Kasumi-1 (cell line): ENCODE measurements at regions not wholly inside any gene's neighbourhood (a gene's known extent, or its start where the extent isn't known, plus 50 kb on each side); places are given as distances from the start of the nearest gene placed in this dataset.
"Not testable (repeated sequence)": the region's sequence is repeated elsewhere in the genome, so short reads cannot be mapped to it uniquely, and the experiment has no call there.

ENCODE experiments used
- DNase-seq, 2 experiments: peaks; one replicate each; lab custom pipeline; 2025; lab: John Stamatoyannopoulos, UW

DNA sequence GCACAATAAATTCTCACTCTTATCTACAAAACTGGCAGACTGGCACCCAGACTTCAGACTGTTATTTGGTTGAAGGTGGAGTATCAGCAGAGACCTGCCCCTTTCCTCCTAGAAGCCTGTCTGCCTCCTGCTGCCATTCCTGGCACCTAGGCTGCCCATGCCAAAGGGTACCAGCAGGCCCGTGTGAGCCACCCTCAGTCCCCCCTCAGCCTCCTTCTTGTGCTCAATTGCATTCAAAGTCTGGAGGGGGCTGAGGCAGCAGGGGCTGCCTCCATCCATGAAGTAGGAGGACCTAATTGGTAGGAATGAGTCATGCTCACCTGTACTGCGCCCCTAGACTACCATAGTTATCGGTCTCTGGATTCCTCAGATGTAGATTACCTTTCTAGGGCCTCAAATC is 440.9 kb upstream of the GRM3 start:
- no peak for DNase-seq

DNA sequence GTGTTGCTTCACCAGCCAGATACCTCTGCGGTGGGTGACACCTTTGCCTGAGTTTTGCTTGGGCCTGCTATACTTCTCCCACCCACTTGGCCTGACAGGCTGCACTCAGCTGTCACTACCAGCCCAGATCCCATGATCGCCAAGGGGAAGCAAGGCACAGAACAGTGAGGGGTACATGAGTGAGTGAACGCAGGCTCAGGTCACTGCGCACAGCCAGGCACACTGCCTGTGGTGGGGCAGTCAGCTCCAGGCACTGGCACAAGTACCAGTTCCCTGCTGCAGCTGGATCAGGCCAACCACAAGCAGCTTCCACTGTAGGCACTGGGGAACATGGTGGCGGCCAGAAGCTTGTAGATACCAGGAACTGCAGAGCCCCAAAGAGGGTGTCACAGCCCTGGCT is 441.9 kb upstream of the GRM3 start:
- no peak for DNase-seq

DNA sequence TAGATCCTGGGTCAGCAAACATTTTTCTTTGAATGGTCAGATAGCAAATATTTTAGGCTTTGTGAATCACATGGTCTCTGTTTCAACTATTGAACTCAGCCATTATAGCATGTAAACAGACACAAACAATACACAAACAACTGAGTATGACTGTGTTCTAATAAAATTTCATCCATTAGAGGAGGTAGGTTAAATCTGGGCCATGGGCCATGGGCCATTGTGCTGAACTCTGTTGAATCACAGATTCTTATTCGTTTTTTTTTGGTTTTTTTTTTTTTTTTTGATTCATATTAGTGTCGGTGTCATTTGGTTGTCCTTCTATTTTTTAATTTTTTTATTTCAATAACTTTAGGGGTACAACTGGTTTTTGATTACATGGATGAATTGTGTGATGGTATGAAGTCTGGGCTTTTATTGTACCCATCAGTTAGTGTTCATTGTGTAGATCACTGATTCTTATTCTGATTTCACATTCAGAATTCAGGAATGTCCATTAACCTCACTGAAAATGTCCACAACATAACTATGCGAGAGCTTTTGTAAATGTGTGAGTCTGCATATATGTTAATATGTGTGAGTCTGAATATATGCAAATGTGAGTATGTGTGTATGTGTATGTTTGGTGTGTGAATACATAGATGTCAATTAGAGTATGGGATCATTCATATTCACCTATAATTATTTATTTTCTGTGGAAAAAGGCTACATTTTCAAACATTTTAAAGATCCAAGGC is 443.7 kb upstream of the GRM3 start:
- no peak for DNase-seq

DNA sequence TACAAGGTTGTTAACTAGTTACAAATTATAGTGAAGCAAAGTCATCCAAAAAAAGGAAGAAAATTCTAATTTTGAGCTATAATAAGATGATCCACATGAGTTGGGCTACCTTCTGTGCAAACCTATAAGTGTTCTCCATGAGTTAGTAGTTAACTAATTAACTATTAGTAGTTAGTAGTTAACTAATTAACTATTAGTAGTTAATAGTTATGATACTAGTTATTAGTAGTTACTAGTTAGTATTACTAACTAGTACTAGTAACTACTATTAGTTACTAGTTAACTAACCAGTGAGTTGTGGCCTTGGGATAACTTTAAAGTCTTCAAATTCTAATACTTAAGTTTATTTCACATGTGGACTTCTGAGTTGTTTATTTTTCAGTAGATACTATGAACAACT is 453.4 kb upstream of the GRM3 start:
- no peak for DNase-seq

- DNase-seq = no peak
Observed at GRCh38 chr7:86181474-86181873, 462.2 kb upstream of the GRM3 start.

DNA sequence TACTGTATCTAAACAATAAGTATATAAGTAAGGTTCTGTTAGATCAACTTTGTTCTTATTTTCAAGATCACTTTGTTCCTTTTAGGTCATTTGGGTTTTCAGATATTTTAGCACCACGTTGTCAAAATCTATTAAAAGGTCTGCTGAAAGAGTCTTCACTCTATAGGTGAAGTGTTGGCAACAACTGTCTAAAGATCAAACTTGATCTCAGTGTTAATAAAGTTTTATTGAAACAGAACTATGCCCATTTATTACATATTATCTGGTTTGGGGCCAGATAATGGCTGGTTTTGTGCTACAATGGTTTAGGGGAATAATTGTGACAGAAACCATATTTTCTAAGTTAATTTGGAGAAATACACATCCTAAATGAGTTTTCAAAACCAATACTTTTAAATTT is 478.9 kb upstream of the GRM3 start:
- no peak for DNase-seq

- no peak for DNase-seq
Observed at GRCh38 chr7:86158111-86158510, 485.6 kb upstream of the GRM3 start.

DNA sequence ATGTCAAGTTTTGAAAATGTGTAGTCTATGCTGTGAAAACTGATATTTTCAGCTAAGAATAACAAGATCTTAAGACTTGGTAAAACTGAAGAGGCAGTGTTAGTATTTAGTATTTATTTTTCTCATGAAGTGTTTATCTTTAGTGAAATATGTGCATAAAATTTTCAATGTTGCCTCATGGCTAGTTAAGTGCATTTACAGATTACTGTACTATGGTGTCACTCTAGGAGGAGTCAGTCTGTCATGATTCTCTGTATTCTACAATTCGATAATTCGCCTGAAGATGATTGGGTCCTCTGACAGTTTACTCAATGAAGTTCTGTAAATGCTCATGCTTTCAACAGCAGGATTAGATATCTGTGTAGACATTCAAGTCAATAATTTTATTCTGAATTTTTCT is 488.1 kb upstream of the GRM3 start:
- DNase-seq = no peak

DNA sequence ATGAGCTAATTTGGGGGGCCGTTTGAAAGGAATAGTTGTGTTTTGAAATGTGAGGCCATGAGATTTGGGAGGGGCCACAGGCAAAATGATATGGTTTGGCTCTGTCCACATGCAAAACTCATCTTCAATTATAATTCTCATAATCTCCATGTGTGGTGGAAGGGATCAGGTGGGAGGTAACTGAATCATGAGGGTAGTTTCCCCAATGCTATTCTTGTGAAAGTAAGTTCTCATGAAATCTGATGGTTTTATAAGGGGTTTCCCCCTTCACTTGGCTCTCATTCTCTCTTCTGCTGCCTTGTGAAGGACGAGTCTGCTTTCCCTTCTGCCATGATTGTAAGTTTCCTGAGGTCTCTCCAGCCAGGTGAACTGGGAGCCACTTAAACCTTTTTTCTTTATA is 490.8 kb upstream of the GRM3 start:
- no peak for DNase-seq

DNA sequence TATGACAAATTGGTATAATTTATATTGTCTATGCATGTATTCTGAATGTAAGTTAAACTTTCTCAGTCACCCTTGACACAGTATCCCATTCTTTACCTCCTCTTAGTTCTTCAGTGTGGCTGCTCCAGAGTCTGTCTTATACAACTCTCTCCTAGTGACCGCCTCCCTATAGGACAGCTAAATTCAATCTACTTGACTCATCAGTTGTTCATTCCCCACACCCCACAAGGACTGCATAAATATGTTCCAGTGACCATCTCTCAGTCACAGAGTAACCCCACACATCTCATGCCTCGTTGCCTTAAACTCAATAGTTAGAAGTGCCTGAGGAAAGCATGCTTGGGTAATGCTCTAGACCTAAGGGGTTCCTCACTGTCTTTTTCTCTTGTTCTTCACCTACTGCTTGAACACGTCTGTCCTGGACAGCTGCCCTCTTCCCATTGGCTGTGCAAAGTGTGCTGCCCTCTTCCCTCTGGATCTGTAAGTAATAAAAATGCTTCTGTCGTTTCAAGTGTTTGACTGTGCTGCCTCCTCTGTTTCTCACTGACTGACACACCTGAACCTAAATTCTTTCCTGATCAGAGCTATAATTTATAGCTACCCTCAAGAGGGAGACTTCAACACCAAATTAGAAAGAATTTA is 494.6 kb upstream of the GRM3 start:
- DNase-seq = no peak

DNA sequence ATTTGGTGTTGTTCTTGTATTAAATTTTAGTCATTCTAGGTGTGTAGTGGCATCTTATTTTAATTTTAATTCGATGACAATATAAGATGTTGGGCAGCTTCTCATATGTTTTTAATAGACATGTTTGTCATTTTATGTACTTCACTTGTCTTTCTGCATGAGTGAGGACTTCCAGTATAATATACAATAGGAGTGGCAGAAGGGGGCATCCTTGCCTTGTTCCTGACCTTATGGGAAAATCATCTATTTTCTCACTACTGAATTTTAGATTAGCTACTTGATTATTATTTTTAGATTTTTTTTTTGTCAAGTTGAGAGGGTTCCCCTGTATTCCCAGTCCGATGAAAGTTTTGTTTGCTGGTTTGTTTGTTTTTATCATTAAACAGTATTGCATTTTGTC is 495.2 kb upstream of the GRM3 start:
- DNase-seq = no peak

DNA sequence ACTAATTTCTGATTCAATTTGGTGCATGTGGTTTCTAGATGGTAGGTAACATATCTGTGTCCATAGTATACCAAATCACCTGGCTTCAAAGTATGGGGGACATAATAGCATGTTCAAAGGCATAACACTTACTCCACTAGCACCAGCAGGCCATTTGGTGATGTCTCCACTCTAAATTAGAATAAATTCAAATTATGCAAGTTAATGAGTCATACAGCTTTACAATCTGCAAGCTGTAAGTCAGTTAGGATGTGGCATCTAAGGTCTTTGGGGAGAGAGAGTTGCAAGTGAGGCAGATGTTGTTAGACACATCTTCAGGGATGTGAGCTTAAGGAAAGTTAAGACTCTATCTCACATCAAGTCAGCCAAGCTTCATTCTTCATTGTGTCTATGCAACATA is 506.4 kb upstream of the GRM3 start:
- no peak for DNase-seq

DNA sequence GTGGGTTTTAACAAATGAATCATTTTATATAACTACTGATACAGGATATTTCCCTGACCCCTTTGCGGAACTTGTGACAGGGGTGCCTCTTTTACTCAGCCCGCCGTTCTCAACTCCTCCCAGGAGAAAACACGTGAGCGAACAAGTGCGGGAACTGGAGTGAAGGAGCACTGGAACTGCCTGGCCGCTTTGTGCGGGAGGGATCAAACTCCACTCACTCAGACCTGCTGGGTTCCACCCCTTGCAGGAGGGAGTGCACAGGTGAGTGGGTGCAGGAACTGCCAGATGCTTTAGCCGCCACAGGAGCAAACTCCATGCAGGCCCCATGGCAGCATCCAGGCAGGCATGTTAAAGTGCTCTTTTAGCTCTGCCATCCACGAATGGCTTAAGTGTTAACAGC is 513.4 kb upstream of the GRM3 start:
- DNase-seq = no peak

- no peak for DNase-seq
Observed at GRCh38 chr7:86123476-86123875, 520.2 kb upstream of the GRM3 start.

GRCh38 chr7:86094166-86094669 is 549.5 kb upstream of the GRM3 start:
- DNase-seq = no peak

DNA sequence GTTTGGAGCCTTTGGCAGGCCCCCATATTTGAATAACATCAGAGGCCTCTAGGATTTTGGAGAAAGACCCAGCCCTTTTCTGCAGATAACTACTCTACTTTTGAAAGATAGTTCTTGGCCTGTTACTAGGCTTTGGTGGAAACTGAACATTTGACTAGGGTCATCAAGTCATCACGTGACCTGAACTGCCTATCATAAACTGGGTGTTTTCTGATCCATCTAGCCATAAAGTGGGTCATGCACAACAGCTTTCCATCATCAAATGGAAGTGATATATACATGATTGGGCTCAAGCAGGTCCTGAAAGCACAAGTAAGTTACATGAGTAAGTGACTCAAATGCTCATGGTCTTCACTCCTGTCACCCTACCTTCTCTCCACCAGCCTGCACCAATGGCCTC is 552.3 kb upstream of the GRM3 start:
- DNase-seq = no peak

- no peak for DNase-seq
Observed at GRCh38 chr7:86089455-86089854, 554.3 kb upstream of the GRM3 start.

DNA sequence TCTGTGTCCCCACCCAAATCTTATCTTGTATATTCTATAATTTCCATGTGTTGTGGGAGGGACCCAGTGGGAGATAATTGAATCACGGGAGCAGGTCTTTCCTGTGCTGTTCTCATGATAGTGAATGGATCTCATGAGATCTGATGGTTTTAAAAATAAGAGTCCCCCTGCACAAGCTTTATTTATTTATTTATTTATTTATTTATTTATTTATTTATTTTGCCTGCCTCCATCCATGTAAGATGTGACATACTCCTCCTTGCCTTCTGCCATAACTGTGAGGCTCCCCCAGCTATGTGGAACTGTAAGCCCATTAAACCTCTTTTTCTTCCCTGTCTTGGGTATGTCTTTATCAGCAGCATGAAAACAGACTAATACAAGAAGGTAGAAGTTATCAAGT is 579.1 kb upstream of the GRM3 start:
- not testable (repeated sequence) for DNase-seq

DNA sequence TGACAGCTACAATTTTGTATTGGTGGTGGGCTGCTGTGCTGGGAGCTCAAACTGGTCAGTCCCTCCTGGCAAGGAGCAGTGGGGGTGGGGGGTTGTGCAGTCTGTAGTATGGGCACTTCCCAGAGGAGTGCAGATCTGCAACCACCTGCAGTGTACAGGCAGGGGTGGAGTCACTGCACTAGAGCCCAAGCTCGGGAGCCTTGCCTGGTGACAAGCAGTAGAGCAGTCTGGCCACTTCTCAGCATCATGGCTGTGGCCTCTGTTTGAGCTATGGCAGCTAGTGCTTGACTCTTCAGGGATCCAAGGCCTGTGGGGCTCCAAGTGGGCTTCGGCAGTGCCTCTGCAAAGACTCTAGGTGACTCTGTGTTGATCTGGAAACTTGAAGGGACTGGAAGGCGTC is 585.1 kb upstream of the GRM3 start:
- DNase-seq = no peak

GRCh38 chr7:86050918-86051317 is 592.8 kb upstream of the GRM3 start:
- no peak for DNase-seq

- DNase-seq = no peak
Observed at GRCh38 chr7:86049910-86050309, 593.8 kb upstream of the GRM3 start.

DNA sequence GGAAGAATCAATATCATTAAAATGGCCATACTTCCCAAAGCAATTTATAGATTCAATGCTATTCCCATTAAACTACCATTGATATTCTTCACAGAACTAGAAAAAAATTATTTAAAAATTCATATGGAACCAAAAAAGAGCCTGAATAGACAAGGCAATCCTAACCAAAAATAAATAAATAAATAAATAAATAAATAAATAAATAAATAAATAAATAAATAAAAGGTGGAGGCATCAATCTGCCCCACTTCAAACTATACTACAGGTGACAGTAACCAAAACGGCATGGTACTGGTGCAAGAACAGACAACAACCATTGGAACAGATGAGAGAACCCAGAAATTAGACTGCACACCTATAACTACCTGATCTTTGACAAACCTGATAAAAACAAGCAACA is 598.5 kb upstream of the GRM3 start:
- DNase-seq = not testable (repeated sequence)

DNA sequence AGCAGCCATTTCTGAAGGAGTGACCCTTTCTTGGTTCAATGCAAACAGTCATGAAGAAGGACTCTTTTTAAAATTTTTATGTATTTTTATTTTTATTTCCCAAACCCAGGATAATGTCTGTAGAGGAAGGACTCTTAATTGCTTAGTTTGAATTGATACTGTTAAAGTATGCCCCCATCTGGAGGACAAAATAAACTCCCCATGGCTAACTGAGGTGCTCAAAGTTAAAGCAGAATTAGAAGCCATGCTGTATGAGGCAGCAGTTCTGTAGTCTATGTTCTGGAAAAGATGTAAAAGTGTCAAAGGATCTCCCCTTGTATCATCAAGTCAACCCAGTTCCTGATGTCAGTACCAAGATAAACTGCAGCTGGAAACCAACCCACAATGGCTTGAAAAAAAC is 617.9 kb upstream of the GRM3 start:
- no peak for DNase-seq

DNA sequence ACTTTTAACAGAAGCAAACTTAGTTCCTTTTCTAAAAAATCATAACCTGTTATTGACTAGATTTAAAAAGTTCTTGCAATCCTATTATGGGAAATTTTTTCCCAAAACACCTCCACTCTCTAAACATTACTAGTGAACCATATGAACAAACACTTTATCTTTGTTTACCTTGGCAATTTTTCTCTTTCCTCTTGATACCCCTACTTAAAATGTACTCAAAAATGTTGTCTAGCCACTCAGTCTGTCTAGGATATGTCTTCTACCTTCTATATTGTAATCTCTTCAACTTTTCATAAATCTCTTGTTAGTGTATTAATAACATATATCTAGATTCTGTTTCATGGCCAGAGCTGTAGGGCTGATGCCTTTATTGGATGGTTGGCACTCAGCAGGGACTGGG is 630.0 kb upstream of the GRM3 start:
- no peak for DNase-seq
